Vagina (tissue), 2 donors: ENCODE measurements at regions not wholly inside any gene's neighbourhood (a gene's known extent, or its start where the extent isn't known, plus 50 kb on each side); places are given as distances from the start of the nearest gene placed in this dataset.

Experiments
- CTCF ChIP-seq, 3 experiments: fragments of 450-650 bp in 2 of 3; fragments of 200-600 bp in 1 of 3; sonication (generic) in 1 of 3; IDR thresholded peaks; one replicate each; pipeline ENCODE4 v1.5.1; 2017 to 2019; ENCODE audit warnings: antibody characterized with exemption in 3 of 3, mild to moderate bottlenecking in 2 of 3, moderate library complexity in 2 of 3
- POLR2AphosphoS5 ChIP-seq, 2 donors: sonication (generic); formaldehyde crosslinking; IDR thresholded peaks; one replicate each; pipeline ENCODE4 v1.9.0; 2017; ENCODE audit warnings: antibody characterized with exemption in 2 of 2, mild to moderate bottlenecking in 2 of 2, low read depth in 1 of 2; ENCODE audit not compliant: insufficient read depth in 1 of 2

GRCh38 chr4:20577702-20578101, 122.6 kb upstream of the PACRGL start:
- TF ChIP-seq POLR2AphosphoS5 (IDR thresholded peaks at IDR 0.05; ENCODE audit: insufficient read depth in 1 of 2, low read depth in 1 of 2) (no peak), CTCF (IDR thresholded peaks at IDR 0.05) (no peak)
